NCI-H82 (cell line): ENCODE measurements at regions not wholly inside any gene's neighbourhood (a gene's known extent, or its start where the extent isn't known, plus 50 kb on each side); places are given as distances from the start of the nearest gene placed in this dataset.

Experiments
- DNase-seq: peaks from one replicate; lab custom pipeline; 2025; lab: John Stamatoyannopoulos, UW

DNA sequence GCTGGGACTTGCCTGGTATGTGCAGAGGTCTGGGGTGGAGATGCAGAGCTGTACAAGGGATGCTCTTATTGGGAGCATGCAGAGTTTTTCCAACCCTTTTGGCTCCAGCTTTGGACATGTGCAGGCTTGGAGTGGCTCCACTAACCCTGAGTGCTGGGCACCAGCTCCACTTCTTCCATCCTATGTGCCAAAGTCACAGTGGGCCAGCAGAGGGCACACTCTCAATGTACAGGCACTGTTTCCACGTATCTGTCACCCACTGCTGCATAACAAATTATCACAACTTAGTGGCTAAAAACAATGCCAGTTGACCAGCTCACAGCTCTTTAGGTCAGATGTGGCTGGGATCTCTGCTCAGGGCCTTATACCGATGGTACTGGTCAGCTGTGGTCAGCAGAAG, 631.8 kb downstream of the AJAP1 start:
- peak; percentile 21 for DNase-seq

DNA sequence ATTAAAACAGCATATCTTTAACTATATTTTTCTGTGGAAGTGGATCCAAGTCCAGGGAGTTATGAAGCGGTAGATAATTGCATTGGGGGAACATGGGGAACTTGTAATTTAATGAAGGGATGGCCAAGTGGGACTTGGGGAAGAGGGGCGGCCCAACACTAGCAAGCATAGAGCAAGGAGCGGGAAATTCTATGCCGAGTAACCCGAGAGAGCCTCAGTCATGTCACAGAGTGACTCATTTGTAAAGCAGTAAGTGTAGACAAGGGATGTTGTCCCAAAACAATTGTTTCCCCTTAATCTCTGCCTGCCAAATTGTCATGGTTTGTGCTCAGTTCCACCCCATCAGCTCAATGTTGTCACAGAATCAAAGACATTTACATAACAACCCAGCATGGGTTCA, 620.1 kb downstream of the AJAP1 start:
- no peak for DNase-seq

GRCh38 chr1:5273280-5274003, 619.0 kb downstream of the AJAP1 start:
- peak; percentile 18 for DNase-seq

DNA sequence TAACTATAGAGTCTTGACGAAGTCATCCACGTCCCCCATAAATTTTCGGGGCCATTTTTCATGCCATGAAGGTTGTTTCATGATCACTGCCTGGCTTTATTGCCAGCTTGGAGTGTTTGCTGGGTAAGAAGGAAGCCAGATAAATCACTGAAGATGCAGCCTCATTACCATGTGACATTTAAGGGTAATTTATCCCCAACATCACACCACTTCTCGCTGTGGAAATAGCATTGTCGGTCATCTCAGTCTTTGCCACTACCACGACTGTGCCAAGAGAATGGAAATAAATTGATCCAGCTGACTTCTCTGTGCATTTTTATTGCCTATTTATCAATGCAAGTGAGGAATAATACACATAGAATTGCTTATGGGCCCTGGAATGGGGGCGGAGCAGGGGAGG, 617.9 kb downstream of the AJAP1 start:
- no peak for DNase-seq

- no peak for DNase-seq
Measured at GRCh38 chr1:5271264-5271663, 616.9 kb downstream of the AJAP1 start.

GRCh38 chr1:5269901-5270300, 615.5 kb downstream of the AJAP1 start:
- no peak for DNase-seq

GRCh38 chr1:5267603-5268235, 613.3 kb downstream of the AJAP1 start:
- peak; percentile 74 for DNase-seq

- no peak for DNase-seq
Measured at GRCh38 chr1:5265438-5266075, 611.1 kb downstream of the AJAP1 start.

DNA sequence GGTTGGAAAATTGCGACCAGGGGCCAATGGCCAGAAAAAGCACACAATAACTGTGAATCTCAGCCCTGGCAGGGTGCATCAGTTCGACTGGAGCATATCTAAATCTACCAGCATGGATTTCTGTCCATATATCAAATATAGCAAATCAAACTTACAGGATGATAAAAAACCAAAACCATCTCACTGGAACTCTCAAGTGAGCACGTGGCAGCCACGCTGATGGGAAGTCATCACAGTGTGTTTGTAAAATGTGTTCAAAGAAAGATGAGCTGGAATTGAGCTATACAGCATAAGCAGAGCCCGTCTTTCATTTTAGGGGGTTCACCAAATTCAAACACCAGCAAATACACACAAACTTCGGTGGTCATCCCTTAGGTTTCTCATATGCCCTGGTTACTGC, 610.1 kb downstream of the AJAP1 start:
- no peak for DNase-seq

GRCh38 chr1:5256793-5257192, 602.4 kb downstream of the AJAP1 start:
- no peak for DNase-seq

DNA sequence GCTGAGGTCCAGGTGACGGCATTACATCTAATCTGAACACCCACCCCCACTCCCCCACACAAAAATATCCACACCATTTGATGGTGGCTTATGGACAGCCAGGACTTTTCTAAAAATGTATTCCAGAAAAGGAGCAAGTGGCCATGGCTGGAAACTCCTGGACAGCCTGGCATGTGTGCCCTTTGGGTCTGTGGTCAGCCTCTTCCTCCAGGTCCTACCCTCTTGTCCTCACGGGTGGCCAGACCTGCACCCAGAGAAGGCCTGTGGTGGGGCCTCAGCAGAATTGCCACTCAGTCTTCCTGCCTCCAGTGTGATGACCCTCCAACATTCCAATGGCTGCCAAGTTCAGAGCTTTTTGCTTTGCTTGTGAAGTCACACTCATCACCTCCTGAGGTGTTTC, 600.6 kb downstream of the AJAP1 start:
- DNase-seq: no peak

- DNase-seq: no peak
Measured at GRCh38 chr1:5254131-5254725, 599.8 kb downstream of the AJAP1 start.

- DNase-seq: no peak
Measured at GRCh38 chr1:5253036-5253435, 598.6 kb downstream of the AJAP1 start.

DNA sequence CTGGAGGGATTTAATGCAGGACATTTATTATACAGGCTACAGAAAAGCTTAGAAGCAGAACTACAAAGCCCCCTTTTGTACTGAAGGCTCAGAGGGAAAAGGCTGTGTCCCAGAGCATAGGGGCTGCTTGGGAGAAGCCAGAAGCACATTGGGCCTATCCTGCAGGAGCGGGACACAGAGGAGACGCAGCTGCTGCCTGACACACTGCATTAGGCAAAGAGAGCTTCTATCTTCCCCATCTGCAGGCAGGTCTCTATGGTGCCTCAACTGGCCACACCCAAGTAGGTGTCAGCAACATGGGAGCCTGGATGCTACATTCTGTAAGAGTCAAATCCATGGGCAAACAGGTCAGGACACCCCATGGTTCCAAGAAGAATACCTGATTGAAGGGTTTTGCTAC, 595.9 kb downstream of the AJAP1 start:
- no peak for DNase-seq

DNA sequence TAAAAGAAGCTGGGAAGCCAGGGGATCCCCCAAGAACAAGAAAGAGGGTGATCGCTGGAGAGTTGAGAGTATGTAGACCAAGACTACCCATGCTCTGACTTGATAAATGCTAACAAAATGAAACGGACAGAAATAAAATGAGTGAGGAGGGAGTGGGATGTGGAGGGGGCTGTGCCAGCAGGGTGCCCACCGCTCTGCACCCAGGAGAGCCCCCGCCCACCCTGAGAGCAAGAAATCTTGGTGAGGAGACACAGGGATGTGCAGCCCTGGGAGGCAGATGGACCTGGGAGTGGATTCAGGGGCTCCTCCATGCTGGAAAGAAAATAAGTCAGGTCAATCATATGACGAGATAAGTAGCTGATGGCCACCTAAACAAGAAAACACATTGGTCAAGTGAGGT, 590.9 kb downstream of the AJAP1 start:
- no peak for DNase-seq

DNA sequence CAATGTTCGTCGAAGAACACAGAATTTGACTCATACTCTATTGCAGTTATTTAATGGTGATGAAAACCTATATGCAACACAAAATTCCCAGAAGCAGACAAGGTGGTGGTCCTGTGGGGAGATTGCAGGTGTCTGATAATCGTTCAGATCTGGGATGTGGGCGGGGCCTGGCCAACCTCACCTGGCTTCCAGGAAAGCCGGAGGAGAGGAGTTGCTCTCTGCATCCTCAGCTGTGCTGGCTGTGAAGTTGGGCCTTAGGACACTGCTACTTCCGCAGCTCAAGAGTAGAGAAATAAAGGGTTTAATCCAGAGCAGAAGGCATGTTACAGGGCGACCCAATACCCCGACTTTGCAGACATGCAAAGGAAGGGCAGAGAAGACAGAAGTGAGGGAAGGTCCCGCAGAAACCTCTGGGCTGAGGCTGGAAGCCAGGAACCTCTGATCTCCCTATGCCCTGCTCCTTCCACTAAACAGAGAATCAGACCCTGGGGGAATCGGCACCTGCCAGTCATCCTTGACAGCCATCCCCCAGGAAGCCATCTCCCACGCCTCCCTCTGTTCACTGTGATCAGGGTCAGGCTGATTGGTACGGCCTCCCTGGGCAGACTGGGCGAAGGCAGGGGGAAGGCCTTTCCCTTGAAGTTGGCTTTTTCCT, 590.3 kb downstream of the AJAP1 start:
- no peak for DNase-seq

GRCh38 chr1:5242850-5243249, 588.4 kb downstream of the AJAP1 start:
- DNase-seq: no peak

GRCh38 chr1:5239911-5240310, 585.5 kb downstream of the AJAP1 start:
- DNase-seq: no peak

DNA sequence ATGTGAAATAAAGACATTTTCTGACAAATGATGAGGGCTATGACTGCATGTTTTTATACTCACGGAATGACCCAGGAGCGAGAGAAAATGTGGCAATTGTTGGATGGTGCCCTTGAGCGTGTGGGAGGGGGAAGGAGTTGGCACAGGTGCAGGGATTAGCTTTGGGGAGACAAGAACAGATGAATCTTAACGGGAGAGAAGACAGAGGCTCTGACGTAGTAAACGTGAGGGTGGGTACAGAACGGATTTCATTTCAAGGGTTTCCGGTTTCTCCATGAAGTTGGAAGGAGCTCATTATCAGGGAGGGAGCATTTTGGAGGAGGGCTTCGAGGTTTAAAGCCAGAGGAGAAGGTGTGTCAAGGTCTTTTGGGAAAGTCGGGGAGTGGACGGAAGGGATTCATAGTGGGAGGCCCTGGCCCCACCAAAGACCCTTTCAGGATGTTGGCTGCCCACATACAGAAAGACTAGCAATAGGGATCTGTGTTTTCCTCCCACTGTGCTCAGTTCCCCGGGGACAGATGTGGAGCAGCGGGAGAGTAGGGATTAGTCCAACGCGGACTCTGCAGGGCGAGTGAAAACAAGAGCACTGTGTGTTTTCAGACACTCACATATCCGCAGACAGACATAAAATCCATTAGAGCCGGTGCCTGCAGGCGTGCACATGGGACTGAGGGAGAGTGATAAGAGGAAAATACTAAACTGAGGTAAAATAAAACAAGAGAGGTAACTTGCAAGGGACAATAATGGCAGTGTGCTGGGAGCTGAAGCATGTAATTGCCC, 584.1 kb downstream of the AJAP1 start:
- DNase-seq: peak; percentile 54

- no peak for DNase-seq
Measured at GRCh38 chr1:5235355-5235899, 581.0 kb downstream of the AJAP1 start.

DNA sequence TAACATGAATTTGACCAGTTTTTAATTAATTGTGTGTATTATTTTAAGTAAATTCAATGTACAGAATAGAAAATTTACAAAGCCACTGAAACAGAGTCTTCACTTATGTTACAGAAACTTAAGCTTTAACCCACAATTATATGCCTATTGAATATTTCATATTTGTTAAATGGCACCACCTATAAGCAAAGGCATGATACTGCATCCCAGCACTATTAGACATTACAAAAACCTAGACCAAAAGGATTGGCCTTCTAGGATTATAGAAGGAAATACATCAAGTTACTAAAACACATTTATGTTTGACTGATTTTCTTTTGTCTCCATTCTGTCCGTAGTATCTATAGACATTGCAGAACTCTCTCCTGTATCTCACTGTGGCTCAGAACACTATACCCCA, 578.1 kb downstream of the AJAP1 start:
- DNase-seq: no peak
